ENCODE measurements at regions not wholly inside any gene's neighbourhood (a gene's known extent, or its start where the extent isn't known, plus 50 kb on each side); places are given as distances from the start of the nearest gene placed in this dataset.
"Not testable (repeated sequence)": the region's sequence is repeated elsewhere in the genome, so short reads cannot be mapped to it uniquely, and the experiment has no call there.

- no peak for DNase-seq
Observed at GRCh38 chr9:34907044-34907443, 51.0 kb upstream of the PHF24 start.

DNA sequence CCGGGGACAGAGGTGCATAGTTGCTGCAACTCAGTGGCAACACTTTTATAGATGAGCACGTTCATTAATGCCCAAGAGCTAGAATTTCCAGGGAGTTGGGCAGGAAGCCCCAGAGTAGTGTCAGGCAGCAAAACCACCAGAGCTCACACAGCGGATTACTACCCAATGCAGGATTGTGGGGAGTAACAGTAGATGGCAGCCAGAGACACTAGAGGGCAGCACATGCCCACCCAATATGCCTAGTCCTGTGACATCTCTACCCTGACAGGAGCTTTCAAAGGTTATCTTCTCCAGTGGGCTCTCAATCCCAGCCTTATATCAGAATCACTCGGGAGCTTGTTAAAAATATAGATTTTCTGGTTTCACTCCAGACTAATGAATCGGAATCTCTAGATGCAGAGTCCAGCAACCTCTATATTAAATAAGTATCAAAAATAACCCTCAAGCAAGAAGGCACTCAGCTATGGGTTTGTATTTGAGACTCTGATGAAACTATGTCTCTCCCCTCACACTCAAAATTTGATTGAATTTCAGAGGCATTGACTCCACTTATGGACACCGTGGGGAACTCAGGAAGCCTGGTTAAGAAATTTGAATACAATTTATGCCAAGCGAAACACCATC lies 58.4 kb upstream of the PHF24 start:
- peak; percentile 80 to 82 for DNase-seq

GRCh38 chr9:34898846-34899245 lies 59.2 kb upstream of the PHF24 start:
- DNase-seq = no peak

DNA sequence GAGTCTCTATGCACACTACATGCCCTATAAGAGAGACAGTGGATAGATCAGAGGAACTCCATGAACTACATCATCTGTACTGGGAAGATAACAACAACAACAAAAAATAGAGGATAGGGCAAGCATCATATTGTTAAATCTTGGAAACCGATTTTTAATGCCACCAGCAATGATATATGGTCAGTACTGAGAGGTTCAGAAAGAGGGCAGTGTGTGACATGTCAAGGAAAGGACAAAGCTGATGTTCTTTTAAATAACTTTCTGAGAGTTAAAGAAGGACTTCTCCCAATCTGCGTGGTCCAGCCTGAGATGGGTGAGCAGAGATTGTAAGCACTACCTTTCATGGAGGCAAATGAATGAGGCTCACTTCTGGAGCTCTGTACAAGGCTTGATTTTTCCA lies 62.0 kb upstream of the PHF24 start:
- no peak for DNase-seq

DNA sequence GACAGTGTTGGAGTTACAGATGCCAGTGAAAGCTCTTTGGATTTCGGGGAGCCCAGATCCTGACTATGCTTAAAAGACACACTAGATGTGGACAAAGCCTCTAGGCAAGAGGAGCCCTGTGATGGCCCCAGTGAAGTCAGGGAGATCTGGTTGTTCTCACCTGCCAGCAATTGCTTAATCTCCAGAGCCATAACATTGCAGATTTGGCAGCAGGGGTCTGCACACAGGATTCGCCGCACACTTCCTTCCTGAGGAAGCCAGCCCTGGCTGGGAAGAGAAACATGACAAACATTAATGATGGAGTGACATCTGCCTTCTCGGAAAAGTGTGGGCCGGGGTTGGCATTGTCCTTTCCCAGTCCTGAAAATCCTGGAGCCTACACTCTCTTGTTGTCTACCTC lies 65.2 kb upstream of the PHF24 start:
- no peak for DNase-seq

- DNase-seq = no peak
Observed at GRCh38 chr9:34891386-34891785, 66.7 kb upstream of the PHF24 start.

DNA sequence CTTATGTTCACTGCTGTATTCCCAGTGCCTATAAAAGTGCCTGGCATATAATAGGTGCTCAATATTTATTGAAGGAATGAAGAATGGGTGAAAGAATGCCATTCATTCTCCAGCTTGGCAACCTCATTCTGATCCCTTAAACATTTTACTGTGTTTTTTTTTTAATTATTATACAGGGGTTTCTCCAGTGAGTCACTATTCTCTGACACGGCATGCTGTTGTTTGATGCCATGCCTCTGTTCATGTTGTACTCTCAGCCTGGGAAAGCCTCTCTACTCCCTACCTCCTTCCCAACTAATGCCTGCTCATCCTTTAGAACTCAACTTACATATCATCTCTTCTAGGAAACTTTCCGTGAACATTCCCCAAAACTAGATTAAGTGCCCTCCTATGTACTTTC lies 70.2 kb upstream of the PHF24 start:
- DNase-seq = no peak

GRCh38 chr9:34884747-34885189 lies 73.3 kb upstream of the PHF24 start:
- DNase-seq = no peak

DNA sequence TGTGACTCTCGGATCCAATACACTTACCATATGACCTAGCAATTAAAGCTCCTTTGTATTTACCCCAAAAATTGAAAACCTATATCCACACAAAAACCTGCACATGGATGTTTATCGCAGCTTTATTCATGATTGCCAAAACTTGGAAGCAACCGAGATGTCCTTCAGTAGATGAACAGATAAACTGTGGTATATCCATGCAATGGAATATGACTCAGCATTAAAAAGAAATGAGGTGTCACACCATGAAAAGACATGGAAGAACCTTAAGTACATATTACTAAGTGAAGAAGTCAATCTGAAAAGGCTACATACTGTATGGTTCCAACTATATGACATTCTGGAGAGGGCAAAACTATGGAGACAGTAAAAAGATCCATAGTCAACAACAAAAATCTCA lies 82.0 kb upstream of the PHF24 start:
- no peak for DNase-seq

DNA sequence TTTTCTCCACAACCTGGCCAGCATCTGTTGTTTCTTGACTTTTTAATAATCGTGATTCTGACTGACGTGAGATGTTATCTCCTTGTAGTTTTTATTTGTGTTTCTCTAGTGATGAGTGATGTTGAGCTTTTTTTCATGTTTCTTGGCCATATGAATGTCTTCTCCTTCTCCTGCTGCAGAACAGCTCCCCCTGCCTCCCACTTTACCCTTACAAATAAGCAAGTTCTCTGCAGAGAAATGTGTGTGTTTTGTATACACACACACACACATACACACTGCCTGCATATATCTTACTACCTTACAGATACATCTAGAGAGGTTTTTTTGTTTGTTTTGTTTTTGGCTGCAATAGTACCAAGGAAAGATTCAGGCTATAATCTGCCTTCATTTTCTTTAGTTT lies 88.7 kb upstream of the PHF24 start:
- DNase-seq = no peak

DNA sequence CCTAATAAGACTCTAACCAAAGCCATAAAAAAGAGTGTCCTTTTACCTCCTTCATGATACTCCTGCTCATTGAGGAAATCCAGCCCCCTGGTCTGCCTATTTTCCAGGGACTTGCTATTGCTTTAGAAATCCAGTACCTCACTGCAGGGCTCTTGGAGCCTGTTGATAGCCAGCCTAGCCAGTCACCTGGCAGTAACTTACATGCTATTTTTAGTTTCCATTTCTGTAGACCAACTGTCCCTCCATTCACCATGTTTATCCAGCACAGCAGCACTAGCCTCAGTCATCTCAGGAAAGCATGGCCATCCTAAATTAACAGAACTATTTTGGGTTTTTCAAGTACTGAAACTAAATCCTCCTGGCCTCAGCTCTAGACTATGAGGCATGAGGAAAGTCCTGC lies 91.5 kb upstream of the PHF24 start:
- no peak for DNase-seq

- no peak for DNase-seq
Observed at GRCh38 chr9:34863426-34863825, 94.7 kb upstream of the PHF24 start.

DNA sequence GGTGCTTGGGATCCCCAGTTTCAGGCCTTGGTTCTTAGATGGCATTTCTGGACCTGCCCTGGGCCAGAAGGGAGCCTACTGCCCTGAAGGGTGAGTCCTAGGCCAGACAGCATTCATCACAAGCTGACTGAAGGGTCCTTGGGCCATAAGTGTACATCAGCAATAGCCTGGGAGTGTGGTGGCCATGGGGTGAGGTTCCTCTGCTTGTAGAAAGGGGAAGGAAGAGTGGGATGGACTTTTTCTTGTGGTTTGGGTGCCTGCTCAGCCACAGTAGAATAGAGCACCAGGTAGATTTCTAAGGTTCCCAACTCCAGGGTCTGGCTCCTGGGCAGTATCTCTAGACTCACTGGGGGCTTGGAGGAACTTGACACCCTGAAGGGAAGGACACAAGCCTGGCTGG lies 95.2 kb upstream of the PHF24 start:
- no peak for DNase-seq

DNA sequence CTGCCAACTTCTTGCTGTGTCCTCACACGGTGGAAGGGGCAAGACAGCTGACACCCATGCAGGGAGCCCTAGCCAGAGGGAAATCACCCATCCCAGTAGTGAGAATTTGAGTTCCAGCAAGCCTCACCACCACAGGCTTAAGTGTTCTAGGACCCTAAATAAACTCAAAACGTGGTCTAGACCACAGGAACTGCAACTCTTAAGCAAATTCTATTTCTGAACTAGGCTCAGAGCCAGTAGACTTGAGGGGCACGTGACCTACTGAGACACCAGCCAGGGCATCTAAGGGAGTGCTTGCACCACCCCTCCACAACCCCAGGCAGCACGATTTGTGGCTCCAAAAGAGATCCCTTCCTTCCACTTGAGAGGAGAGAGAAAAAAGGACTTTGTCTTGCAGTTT lies 96.0 kb upstream of the PHF24 start:
- DNase-seq = no peak

GRCh38 chr9:34855016-34855415 lies 103.1 kb upstream of the PHF24 start:
- DNase-seq = not testable (repeated sequence)

DNA sequence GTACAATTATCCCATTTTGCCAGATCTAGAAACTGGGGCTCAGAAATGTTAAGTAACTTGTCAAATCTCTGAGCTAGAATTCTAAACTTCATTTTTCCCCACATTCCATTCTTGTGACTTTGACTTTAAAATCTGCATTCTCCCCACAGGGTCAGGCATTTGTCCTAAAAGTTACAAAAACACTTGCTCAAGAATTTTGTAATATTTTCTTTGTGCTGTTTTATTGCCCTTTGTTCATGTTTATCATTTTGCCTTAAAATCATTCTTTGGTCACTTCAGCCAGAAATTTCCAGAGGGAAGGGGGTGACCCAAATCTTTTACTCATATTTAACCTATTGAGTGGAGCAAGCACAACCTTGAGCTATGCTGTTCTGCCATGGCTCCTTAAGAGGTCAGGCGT lies 120.1 kb upstream of the CCL21 start:
- DNase-seq = no peak

DNA sequence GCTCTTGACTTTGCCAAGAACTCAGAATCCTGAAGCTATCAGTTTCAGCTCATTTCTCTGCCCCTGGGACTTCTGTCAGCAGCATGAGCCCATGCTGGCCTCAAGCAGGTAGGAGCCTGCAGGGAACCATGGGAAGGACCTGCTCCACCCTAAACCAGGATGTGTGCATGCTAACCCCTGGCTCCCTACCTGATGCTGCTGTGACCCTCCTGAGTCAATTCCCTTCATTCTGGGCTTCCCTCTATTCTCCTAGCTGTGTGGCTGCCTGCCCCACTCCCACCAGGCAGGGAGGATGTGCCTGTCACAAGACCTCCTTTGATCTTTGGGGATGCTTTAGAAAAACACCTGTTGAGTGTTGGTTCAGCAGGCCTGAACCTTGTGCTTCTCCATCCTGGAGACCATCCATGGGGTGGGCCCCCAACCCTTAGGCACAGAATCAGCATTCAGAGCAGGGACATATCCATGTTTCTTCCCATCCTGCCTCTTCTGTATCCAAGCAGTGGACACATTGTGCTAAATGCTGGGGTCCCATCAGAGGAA lies 117.1 kb upstream of the CCL21 start:
- DNase-seq = no peak

GRCh38 chr9:34825775-34826174 lies 115.8 kb upstream of the CCL21 start:
- no peak for DNase-seq

- DNase-seq = no peak
Observed at GRCh38 chr9:34823778-34824177, 113.8 kb upstream of the CCL21 start.

DNA sequence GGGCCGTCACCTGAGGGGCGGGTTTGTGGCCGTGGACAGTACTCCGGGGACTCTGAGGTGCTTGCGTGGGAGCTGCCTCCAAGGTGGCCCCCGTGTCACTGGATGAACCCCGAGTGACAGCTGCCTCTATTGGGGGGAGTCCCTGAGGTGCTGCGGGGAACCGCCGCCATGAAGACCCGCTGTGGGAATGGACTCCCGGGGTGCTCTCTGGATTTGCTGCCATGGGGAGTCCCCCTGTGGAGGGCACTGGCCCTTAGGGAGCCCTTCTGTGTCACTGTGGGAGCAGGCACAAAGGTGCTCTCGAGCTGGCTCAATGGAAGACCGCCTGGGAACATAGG lies 100.2 kb upstream of the CCL21 start:
- DNase-seq = no peak

DNA sequence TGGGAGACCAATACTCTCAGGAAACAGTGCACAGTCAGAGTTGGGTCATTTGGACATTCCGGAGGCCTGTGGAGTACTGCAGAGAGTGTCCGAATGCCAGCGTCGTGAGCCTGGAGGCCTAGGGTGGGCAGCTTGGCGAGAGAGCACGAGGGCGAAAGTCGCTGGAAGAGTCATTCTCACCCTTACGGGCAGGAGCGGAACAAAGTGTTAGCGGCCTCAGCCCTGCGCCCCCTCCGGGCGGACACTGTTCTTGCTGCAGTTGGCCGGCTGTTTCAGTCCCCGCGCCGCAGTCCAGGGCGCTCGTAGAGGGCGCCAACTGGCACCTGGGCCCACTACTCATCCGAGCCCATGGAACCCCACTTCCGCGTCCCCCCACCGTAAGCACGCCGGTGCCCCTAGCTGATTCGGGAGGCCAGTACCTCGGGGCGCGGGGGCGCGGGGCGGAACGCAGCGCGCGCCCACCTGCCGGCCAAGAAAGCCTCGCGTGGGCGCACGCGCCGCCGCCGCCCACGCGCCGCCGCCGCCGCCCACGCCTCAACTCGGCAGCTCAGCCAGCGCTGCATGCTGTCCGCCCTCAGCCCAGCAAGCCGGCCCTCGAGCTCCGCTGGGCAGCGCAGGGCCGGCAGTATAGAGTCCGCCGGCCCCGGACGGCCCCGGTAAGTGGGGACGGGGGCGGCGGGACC lies 99.7 kb upstream of the CCL21 start:
- DNase-seq = no peak

DNA sequence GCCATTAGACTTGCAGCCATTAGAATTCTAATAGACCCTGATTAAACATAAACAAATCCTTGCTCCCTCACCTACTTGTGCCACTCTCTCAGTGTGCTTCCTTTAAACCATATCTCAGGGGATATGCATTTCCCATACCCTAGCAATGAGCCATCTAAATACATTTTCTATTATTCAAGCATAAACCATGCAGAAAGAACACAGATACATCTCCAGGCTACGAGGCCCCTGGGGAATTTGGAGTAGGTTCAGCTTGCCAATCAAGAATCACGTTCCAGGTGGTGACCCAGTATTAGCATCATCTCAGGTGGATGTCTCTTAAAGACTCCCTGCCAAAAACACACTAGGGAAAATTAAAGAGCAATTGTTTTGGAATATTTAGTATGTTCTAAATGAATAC lies 93.0 kb upstream of the CCL21 start:
- no peak for DNase-seq

GRCh38 chr9:34797367-34797766 lies 87.4 kb upstream of the CCL21 start:
- no peak for DNase-seq

DNA sequence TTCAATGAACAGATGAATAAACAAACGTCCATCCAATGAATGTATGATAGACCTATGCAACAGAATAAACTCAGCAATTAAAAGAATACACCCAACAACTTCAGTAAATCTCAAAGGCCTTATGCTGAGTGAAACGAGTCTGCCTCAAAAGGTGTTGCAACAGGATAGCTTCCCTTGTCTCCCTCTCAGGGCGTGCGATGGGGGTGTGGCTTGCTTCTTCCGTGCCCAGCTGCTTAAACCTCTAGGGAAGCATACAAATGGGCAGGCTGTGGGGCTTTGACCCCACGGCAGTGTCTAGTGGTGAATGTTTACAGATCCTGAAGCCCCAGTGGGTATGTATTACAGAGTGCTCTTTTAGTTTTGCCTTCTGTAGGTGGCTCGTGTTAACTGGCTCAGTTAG lies 87.0 kb upstream of the CCL21 start:
- DNase-seq = no peak

DNA sequence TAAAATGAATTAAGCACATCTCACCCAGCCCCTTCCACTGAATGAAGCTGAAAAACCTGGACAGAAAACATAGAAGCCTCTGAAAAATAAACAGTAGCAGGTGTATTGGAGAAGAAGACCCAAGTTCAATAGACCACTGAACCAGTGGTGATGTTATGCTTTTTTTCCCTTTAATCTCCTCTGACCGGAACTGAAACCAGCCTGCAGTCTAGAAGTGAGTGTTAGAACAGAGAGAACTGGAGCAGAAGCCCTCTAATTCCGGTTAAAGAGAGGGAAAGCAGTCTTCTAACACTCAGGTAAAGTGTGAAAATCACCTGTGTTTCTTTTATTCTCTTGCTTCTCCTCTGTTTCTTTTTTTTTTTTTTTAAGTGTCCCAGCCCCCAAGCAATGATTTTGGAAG lies 83.5 kb upstream of the CCL21 start:
- DNase-seq = no peak

Measured in CD4-positive, alpha-beta T cell treated with Interleukin-4 for 1 hour (primary cell).